ENCODE measurements at regions not wholly inside any gene's neighbourhood (a gene's known extent, or its start where the extent isn't known, plus 50 kb on each side); places are given as distances from the start of the nearest gene placed in this dataset.
"Not testable (repeated sequence)": the region's sequence is repeated elsewhere in the genome, so short reads cannot be mapped to it uniquely, and the experiment has no call there.

DNA sequence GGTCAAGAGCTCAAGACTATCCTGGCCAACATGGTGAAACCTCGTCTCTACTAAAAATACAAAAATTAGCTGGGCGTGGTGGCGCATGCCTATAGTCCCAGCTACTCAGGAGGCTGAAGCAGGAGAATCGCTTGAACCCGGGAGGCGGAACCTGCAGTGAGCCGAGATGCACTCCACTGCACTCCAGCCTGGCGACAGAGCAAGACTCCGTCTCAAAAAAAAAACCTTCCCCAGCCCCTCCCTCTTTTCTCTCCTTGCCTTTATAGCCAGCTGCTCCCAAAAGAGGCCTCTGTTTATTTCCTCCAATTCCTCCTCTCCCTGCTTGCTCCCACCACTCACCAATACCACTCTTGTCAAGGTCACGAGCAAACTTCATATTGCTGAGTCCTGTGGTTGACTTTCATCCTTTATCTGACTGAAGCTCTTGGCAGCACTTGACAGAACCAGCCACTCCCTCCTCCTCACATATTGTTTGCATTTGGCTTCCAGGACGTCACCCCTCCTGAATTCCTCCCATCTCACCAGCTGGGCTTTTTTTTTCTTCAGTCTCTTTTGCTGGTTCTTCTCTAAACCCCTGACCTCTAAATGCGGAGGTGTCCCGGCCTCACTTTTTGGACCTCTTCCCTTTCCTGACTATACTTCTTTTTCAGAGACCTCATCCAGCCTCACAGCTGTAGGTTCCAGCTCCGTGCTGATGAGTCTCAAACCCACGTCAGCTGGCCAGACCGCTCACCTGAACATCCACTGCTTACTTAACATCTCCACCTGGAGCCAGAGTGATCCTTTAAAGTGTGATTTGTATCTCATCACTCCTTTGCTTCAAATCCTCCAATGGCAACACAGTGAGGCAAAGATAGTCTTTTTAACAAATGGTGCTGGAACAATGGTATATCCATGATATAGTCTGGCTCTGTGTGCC, 84.6 kb upstream of the CAB39 start:
- in situ Hi-C loops (cut with MboI; ENCODE audit: low pct_unique_long_range_greater_than_20kb, low sequenced_read_pairs, unreplicated experiment) = no loop called here
- DNase-seq (ENCODE audit: low spot score) = no peak
- TF ChIP-seq, protein P1, sequence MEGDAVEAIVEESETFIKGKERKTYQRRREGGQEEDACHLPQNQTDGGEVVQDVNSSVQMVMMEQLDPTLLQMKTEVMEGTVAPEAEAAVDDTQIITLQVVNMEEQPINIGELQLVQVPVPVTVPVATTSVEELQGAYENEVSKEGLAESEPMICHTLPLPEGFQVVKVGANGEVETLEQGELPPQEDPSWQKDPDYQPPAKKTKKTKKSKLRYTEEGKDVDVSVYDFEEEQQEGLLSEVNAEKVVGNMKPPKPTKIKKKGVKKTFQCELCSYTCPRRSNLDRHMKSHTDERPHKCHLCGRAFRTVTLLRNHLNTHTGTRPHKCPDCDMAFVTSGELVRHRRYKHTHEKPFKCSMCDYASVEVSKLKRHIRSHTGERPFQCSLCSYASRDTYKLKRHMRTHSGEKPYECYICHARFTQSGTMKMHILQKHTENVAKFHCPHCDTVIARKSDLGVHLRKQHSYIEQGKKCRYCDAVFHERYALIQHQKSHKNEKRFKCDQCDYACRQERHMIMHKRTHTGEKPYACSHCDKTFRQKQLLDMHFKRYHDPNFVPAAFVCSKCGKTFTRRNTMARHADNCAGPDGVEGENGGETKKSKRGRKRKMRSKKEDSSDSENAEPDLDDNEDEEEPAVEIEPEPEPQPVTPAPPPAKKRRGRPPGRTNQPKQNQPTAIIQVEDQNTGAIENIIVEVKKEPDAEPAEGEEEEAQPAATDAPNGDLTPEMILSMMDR (IDR thresholded peaks at IDR 0.05; ENCODE audit: extremely low read depth, insufficient read depth, missing control alignments) = no peak

DNA sequence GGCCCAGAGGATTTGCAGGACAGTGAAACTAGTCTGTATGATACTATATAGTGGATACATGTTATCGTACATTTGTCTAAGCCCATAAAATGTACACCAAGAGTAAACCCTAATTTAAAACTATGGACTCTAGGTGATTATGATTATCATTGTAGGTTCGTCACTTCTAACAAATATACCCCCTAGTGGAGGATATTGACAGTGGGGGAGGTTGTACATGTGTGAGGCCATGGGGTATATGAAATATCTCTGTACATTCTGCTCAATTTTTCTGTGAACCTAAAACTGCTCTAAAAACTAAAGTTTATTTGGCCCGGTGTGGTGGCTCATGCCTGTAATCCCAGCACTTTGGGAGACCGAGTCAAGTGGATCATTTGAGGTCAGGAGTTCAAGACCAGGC, 81.2 kb upstream of the CAB39 start:
- DNase-seq (ENCODE audit: low spot score) = no peak
- in situ Hi-C loops (cut with MboI; ENCODE audit: low pct_unique_long_range_greater_than_20kb, low sequenced_read_pairs, unreplicated experiment) = no loop called here
- TF ChIP-seq, protein P1 (IDR thresholded peaks at IDR 0.05; ENCODE audit: extremely low read depth, insufficient read depth, missing control alignments) = no peak

DNA sequence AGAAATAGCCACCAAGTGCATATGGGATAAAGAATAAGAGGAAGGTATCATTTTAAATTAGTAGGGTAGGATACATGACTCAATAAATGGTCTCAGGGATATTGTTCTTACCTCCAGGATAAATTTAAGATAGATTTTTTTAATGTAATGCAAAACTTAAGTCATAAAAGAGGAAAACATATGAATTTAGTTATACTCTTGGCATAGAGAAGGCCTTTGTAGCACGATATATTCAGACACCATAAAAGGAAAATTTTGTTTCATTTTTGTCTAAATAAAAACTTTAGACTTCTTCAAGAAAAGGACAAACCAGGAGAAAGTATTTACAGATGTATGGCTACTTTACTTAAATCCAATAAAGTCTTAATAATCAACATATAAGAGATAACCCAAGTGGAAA, 78.5 kb upstream of the CAB39 start:
- TF ChIP-seq, protein P1 (IDR thresholded peaks at IDR 0.05; ENCODE audit: extremely low read depth, insufficient read depth, missing control alignments) = no peak
- no peak for DNase-seq (ENCODE audit: low spot score)
- in situ Hi-C loops (cut with MboI; ENCODE audit: low pct_unique_long_range_greater_than_20kb, low sequenced_read_pairs, unreplicated experiment) = no loop called here

DNA sequence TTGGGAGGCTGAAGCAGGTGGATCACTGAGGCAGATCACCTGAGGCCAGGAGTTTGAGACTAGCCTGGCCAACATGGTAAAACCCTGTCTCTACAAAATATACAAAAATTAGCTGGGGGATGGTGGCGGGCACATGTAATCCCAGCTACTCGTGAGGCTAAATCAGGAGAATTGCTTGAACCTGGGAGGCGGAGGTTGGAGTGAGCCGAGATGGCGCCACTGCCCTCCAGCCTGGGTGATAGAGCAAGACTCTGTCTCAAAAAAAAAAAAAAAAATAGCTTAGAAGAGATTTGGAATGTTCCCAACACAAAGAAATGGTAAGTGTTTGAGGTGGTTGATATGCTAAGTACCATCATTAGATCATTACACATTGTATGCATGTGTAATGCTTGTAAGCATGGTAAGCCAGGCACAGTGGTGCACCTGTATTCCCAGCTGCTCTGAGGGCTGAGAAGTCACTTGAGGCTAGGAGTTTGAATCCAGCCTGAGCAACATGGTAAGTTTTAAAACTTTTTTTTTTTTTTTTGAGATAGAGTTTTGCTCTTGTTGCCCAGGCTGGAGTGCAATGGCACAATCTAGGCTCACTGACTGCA, 77.8 kb upstream of the CAB39 start:
- DNase-seq (ENCODE audit: low spot score); in situ Hi-C loops (cut with MboI; ENCODE audit: low pct_unique_long_range_greater_than_20kb, low sequenced_read_pairs, unreplicated experiment): not testable (repeated sequence)

DNA sequence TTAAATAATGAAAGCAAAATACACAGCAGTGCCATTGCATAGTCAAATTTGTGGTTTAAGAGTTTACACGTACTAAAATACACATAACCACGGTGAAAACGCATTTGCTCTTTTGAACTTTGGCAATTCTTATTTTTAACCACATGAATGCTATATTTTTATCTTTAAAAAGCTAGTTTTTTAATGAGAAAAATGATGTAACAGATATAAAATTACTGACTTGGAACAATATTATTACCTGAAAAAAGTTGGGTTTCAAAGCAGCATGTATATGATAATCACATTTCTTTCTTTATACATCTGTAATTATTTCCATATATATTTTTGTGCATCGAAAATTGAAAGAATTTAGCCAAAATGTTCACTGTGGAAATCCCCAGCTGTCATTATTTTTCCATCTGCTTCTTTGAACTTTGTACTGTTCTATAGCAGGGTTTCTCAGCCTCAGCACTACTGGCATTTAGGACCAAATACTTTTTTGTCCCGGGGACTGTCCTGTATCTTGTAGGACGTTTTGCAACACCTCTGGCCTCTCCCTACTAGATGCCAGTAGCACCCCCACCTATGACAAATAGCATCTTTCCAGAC, 75.9 kb upstream of the CAB39 start:
- in situ Hi-C loops (cut with MboI; ENCODE audit: low pct_unique_long_range_greater_than_20kb, low sequenced_read_pairs, unreplicated experiment) = no loop called here
- DNase-seq (ENCODE audit: low spot score) = no peak
- TF ChIP-seq, protein P1 (IDR thresholded peaks at IDR 0.05; ENCODE audit: extremely low read depth, insufficient read depth, missing control alignments) = no peak

DNA sequence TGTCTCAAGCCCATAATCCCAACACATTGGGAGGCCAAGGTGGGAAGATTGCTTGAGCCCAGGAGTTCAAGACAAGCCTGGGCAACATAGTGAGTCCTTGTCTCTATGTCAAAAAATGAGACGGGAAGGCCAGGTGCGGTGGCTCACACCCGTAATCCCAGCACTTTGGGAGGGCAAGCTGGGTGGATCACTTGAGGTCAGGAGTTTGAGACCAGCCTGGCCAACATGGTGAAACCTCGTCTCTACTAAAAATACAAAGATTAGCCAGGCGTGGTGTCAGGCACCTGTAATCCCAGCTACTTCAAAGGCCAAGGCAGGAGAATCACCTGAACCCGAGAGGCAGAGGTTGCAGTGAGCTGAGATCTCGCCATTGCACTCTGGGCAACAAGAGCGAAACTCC, 75.2 kb upstream of the CAB39 start:
- DNase-seq (ENCODE audit: low spot score); in situ Hi-C loops (cut with MboI; ENCODE audit: low pct_unique_long_range_greater_than_20kb, low sequenced_read_pairs, unreplicated experiment): not testable (repeated sequence)

DNA sequence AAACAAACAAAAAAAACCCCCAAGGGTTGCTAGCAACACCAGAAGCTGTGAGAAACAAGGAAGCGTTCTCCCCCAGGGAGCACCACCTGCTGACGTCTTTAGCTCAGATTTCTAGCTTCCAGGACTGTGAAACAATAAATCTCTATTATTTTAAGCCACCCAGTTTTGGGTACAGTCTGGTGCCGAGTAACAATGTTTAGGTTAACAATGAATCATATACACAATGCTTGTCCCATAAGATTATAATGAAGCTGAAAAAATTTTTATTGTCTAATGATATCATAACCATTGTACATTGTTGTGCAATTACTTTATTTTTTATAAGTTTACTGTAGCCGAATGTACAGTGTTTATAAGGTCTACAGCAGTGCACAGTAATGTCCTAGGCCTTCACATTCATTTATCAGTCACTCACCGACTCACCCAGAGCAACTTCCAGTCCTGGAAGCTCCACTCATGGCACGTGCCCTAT, 72.1 kb upstream of the CAB39 start:
- no peak for DNase-seq (ENCODE audit: low spot score)
- in situ Hi-C loops (cut with MboI; ENCODE audit: low pct_unique_long_range_greater_than_20kb, low sequenced_read_pairs, unreplicated experiment) = no loop called here
- TF ChIP-seq, protein P1 (IDR thresholded peaks at IDR 0.05; ENCODE audit: extremely low read depth, insufficient read depth, missing control alignments) = no peak
